ENCODE measurements at regions not wholly inside any gene's neighbourhood (a gene's known extent, or its start where the extent isn't known, plus 50 kb on each side); places are given as distances from the start of the nearest gene placed in this dataset.
"Not testable (repeated sequence)": the region's sequence is repeated elsewhere in the genome, so short reads cannot be mapped to it uniquely, and the experiment has no call there.

GRCh38 chr12:91493308-91493707, 310.7 kb upstream of the DCN start:
- no peak for DNase-seq

- no peak for DNase-seq
These were observed 310.0 kb upstream of the DCN start for GRCh38 chr12:91492648-91493047.

GRCh38 chr12:91490667-91491311, 308.2 kb upstream of the DCN start:
- no peak for DNase-seq

GRCh38 chr12:91483471-91483985, 300.9 kb upstream of the DCN start:
- no peak for DNase-seq

GRCh38 chr12:91482231-91482630, 299.6 kb upstream of the DCN start:
- no peak for DNase-seq

- DNase-seq: no peak
These were observed 295.9 kb upstream of the DCN start for GRCh38 chr12:91478500-91478899.

GRCh38 chr12:91467686-91468085, 285.1 kb upstream of the DCN start:
- DNase-seq: no peak

- no peak for DNase-seq
These were observed 278.4 kb upstream of the DCN start for GRCh38 chr12:91461061-91461460.

- DNase-seq: no peak
These were observed 277.9 kb upstream of the DCN start for GRCh38 chr12:91460469-91460868.

- no peak for DNase-seq
These were observed 272.7 kb upstream of the DCN start for GRCh38 chr12:91455321-91455720.

GRCh38 chr12:91454179-91454578, 271.6 kb upstream of the DCN start:
- DNase-seq: no peak

GRCh38 chr12:91452464-91452863, 269.8 kb upstream of the DCN start:
- DNase-seq: not testable (repeated sequence)

- peak; percentile 41 for DNase-seq
These were observed 259.7 kb upstream of the DCN start for GRCh38 chr12:91441993-91442952.

- no peak for DNase-seq
These were observed 258.6 kb upstream of the DCN start for GRCh38 chr12:91441246-91441645.

- no peak for DNase-seq
These were observed 251.5 kb upstream of the DCN start for GRCh38 chr12:91434081-91434480.

- DNase-seq: no peak
These were observed 250.1 kb upstream of the DCN start for GRCh38 chr12:91432755-91433154.

- DNase-seq: no peak
These were observed 249.5 kb upstream of the DCN start for GRCh38 chr12:91432089-91432488.

GRCh38 chr12:91424506-91424905, 241.9 kb upstream of the DCN start:
- DNase-seq: no peak

- DNase-seq: no peak
These were observed 241.1 kb upstream of the DCN start for GRCh38 chr12:91423693-91424050.

GRCh38 chr12:91422811-91423692, 240.4 kb upstream of the DCN start:
- no peak for DNase-seq

- DNase-seq: no peak
These were observed 239.5 kb upstream of the DCN start for GRCh38 chr12:91422127-91422526.

- no peak for DNase-seq
These were observed 237.2 kb upstream of the DCN start for GRCh38 chr12:91419809-91420208.
